ENCODE measurements at regions not wholly inside any gene's neighbourhood (a gene's known extent, or its start where the extent isn't known, plus 50 kb on each side); places are given as distances from the start of the nearest gene placed in this dataset.
A peak's percentile ranks its signal among the peaks of the same experiment; 100 is the strongest.

- Histone ChIP-seq H3K4me1 (peaks cover 0 to 3% (median 0%) of the 10 kb centered on the region in 12 donors), H3K27ac (no peak overlapping the region), H3K9me3 (no peaks in the 10 kb centered on the region), H3K36me3 (no peaks in the 10 kb centered on the region), H3K27me3 (peaks cover 0 to 20% (median under 1%) of the 10 kb centered on the region in 9 donors), H3K4me3 (no peak overlapping the region)
- ATAC-seq = no peak
- no peak for DNase-seq
- intact Hi-C loops (cut with DNase I) = no loop called here
- no peak for TF ChIP-seq CTCF (IDR thresholded peaks at IDR 0.05)
- TF ChIP-seq POLR2A (IDR thresholded peaks at IDR 0.05) = no peak
Observed at GRCh38 chr21:37967036-37967435, 50.8 kb upstream of the KCNJ6 start.

GRCh38 chr21:37968744-37969143 lies 52.5 kb upstream of the KCNJ6 start:
- H3K27me3 ChIP-seq = peaks cover 0 to 30% (median 9%) of the 10 kb centered on the region in 9 donors
- H3K4me3 ChIP-seq = no peak overlapping the region
- peaks cover 0 to 3% (median 0%) of the 10 kb centered on the region in 12 donors for H3K4me1 ChIP-seq
- DNase-seq (no peak), ATAC-seq (no peak)
- 79 to 92% (median 87%) methylated on average over 3 of the region's 3 CpGs for WGBS, 4 donors
- TF ChIP-seq POLR2A (IDR thresholded peaks at IDR 0.05) (no peak), CTCF (IDR thresholded peaks at IDR 0.05) (no peak)
- H3K36me3 ChIP-seq = no peaks in the 10 kb centered on the region
- H3K27ac ChIP-seq = no peak overlapping the region
- no peaks in the 10 kb centered on the region for H3K9me3 ChIP-seq
- intact Hi-C loops (cut with DNase I) = no loop called here

- TF ChIP-seq CTCF (IDR thresholded peaks at IDR 0.05) (no peak), POLR2A (IDR thresholded peaks at IDR 0.05) (no peak)
- Histone ChIP-seq H3K4me3 (no peak overlapping the region), H3K27me3 (peaks cover 0 to 39% (median 9%) of the 10 kb centered on the region in 9 donors), H3K4me1 (peaks cover 0 to 3% (median 0%) of the 10 kb centered on the region in 12 donors), H3K27ac (no peak overlapping the region), H3K9me3 (no peaks in the 10 kb centered on the region), H3K36me3 (no peaks in the 10 kb centered on the region)
- 24 to 30% (median 26%) methylated on average over 4 of the region's 4 CpGs for WGBS, 4 donors
- DNase-seq (no peak), ATAC-seq (peak in 1 of 4 donors; percentile 59)
- intact Hi-C loops (cut with DNase I) = loop anchor here in 1 of 10 donors (10.0 kb wide), 1 partner anchor 94 kb away; no protein-coding TSS in a partner anchor
Observed at GRCh38 chr21:37970548-37970947, 54.3 kb upstream of the KCNJ6 start.

GRCh38 chr21:37971390-37971950 lies 55.2 kb upstream of the KCNJ6 start:
- TF ChIP-seq CTCF (IDR thresholded peaks at IDR 0.05) (no peak), POLR2A (IDR thresholded peaks at IDR 0.05) (no peak)
- DNase-seq = no peak
- Histone ChIP-seq H3K36me3 (no peaks in the 10 kb centered on the region), H3K4me3 (no peak overlapping the region), H3K4me1 (peaks cover 0 to 3% (median 0%) of the 10 kb centered on the region in 12 donors), H3K9me3 (no peaks in the 10 kb centered on the region), H3K27ac (no peak overlapping the region), H3K27me3 (peaks cover 0 to 42% (median 9%) of the 10 kb centered on the region in 9 donors)
- 32 to 39% (median 34%) methylated on average over 6 of the region's 6 CpGs for WGBS, 4 donors
- intact Hi-C loops (cut with DNase I) = loop anchor here in 1 of 10 donors (10.0 kb wide), 1 partner anchor 93 kb away; no protein-coding TSS in a partner anchor
- ATAC-seq = no peak

All from heart left ventricle (tissue), 16 donors.